ENCODE measurements at regions not wholly inside any gene's neighbourhood (a gene's known extent, or its start where the extent isn't known, plus 50 kb on each side); places are given as distances from the start of the nearest gene placed in this dataset.

GRCh38 chr12:84596266-84596665 is 316.3 kb downstream of the SLC6A15 start:
- Histone ChIP-seq H3K9me3 (ENCODE audit: control insufficient read depth in 3 of 3, low read length in 3 of 3) (no peaks in the 10 kb centered on the region), H3K9ac (ENCODE audit: low read depth in 1 of 3, low read length in 3 of 3) (no peak overlapping the region), H3K4me1 (ENCODE audit: control insufficient read depth in 3 of 3, insufficient read depth in 3 of 3, low read length in 3 of 3) (no peaks in the 10 kb centered on the region), H3K27ac (ENCODE audit: low read depth, low read length) (no peak overlapping the region), H3K36me3 (ENCODE audit: control insufficient read depth in 3 of 3, insufficient read depth in 3 of 3, low read length in 3 of 3) (no peaks in the 10 kb centered on the region), H3K27me3 (ENCODE audit: control insufficient read depth in 3 of 3, insufficient read depth in 3 of 3, low read length in 3 of 3) (no peaks in the 10 kb centered on the region), H3K4me3 (ENCODE audit: low read length in 3 of 3) (no peak overlapping the region)

GRCh38 chr12:84594157-84594556 is 318.4 kb downstream of the SLC6A15 start:
- no peaks in the 10 kb centered on the region for H3K27me3 ChIP-seq (ENCODE audit: control insufficient read depth in 3 of 3, insufficient read depth in 3 of 3, low read length in 3 of 3)
- H3K9me3 ChIP-seq (ENCODE audit: control insufficient read depth in 3 of 3, low read length in 3 of 3), result no peaks in the 10 kb centered on the region
- H3K27ac ChIP-seq (ENCODE audit: low read depth, low read length), result no peak overlapping the region
- no peaks in the 10 kb centered on the region for H3K4me1 ChIP-seq (ENCODE audit: control insufficient read depth in 3 of 3, insufficient read depth in 3 of 3, low read length in 3 of 3)
- H3K4me3 ChIP-seq (ENCODE audit: low read length in 3 of 3), result no peak overlapping the region
- H3K9ac ChIP-seq (ENCODE audit: low read depth in 1 of 3, low read length in 3 of 3), result no peak overlapping the region
- H3K36me3 ChIP-seq (ENCODE audit: control insufficient read depth in 3 of 3, insufficient read depth in 3 of 3, low read length in 3 of 3), result no peaks in the 10 kb centered on the region

- no peaks in the 10 kb centered on the region for H3K4me1 ChIP-seq (ENCODE audit: control insufficient read depth in 3 of 3, insufficient read depth in 3 of 3, low read length in 3 of 3)
- no peaks in the 10 kb centered on the region for H3K36me3 ChIP-seq (ENCODE audit: control insufficient read depth in 3 of 3, insufficient read depth in 3 of 3, low read length in 3 of 3)
- H3K27ac ChIP-seq (ENCODE audit: low read depth, low read length), result no peak overlapping the region
- no peaks in the 10 kb centered on the region for H3K27me3 ChIP-seq (ENCODE audit: control insufficient read depth in 3 of 3, insufficient read depth in 3 of 3, low read length in 3 of 3)
- H3K9ac ChIP-seq (ENCODE audit: low read depth in 1 of 3, low read length in 3 of 3), result no peak overlapping the region
- H3K4me3 ChIP-seq (ENCODE audit: low read length in 3 of 3), result no peak overlapping the region
- H3K9me3 ChIP-seq (ENCODE audit: control insufficient read depth in 3 of 3, low read length in 3 of 3), result no peaks in the 10 kb centered on the region
Observed at GRCh38 chr12:84585776-84586395, 326.7 kb downstream of the SLC6A15 start.

GRCh38 chr12:84572196-84572595 is 340.4 kb downstream of the SLC6A15 start:
- Histone ChIP-seq H3K4me1 (ENCODE audit: control insufficient read depth in 3 of 3, insufficient read depth in 3 of 3, low read length in 3 of 3) (no peaks in the 10 kb centered on the region), H3K36me3 (ENCODE audit: control insufficient read depth in 3 of 3, insufficient read depth in 3 of 3, low read length in 3 of 3) (no peaks in the 10 kb centered on the region), H3K27ac (ENCODE audit: low read depth, low read length) (no peak overlapping the region)

GRCh38 chr12:84562331-84562730 is 350.3 kb downstream of the SLC6A15 start:
- Histone ChIP-seq H3K4me3 (ENCODE audit: low read length in 3 of 3) (no peak overlapping the region), H3K27ac (ENCODE audit: low read depth, low read length) (no peak overlapping the region), H3K27me3 (ENCODE audit: control insufficient read depth in 3 of 3, insufficient read depth in 3 of 3, low read length in 3 of 3) (no peaks in the 10 kb centered on the region), H3K9me3 (ENCODE audit: control insufficient read depth in 3 of 3, low read length in 3 of 3) (no peaks in the 10 kb centered on the region), H3K36me3 (ENCODE audit: control insufficient read depth in 3 of 3, insufficient read depth in 3 of 3, low read length in 3 of 3) (no peaks in the 10 kb centered on the region), H3K4me1 (ENCODE audit: control insufficient read depth in 3 of 3, insufficient read depth in 3 of 3, low read length in 3 of 3) (no peaks in the 10 kb centered on the region), H3K9ac (ENCODE audit: low read depth in 1 of 3, low read length in 3 of 3) (no peak overlapping the region)

More at GRCh38 chr12:84572196-84572595, 340.4 kb downstream of the SLC6A15 start:
- H3K27me3 ChIP-seq (ENCODE audit: control insufficient read depth in 3 of 3, insufficient read depth in 3 of 3, low read length in 3 of 3), result no peaks in the 10 kb centered on the region
- H3K4me3 ChIP-seq (ENCODE audit: low read length in 3 of 3), result no peak overlapping the region
- H3K9ac ChIP-seq (ENCODE audit: low read depth in 1 of 3, low read length in 3 of 3), result no peak overlapping the region
- H3K9me3 ChIP-seq (ENCODE audit: control insufficient read depth in 3 of 3, low read length in 3 of 3), result peaks cover 0 to 2% (median 0%) of the 10 kb centered on the region in 3 donors

GRCh38 chr12:84561351-84561750 is 351.2 kb downstream of the SLC6A15 start:
- H3K4me3 ChIP-seq (ENCODE audit: low read length in 3 of 3), result no peak overlapping the region
- H3K36me3 ChIP-seq (ENCODE audit: control insufficient read depth in 3 of 3, insufficient read depth in 3 of 3, low read length in 3 of 3), result no peaks in the 10 kb centered on the region

GRCh38 chr12:84554199-84554723 is 358.3 kb downstream of the SLC6A15 start:
- no peaks in the 10 kb centered on the region for H3K27me3 ChIP-seq (ENCODE audit: control insufficient read depth in 3 of 3, insufficient read depth in 3 of 3, low read length in 3 of 3)
- H3K36me3 ChIP-seq (ENCODE audit: control insufficient read depth in 3 of 3, insufficient read depth in 3 of 3, low read length in 3 of 3), result no peaks in the 10 kb centered on the region
- H3K9me3 ChIP-seq (ENCODE audit: control insufficient read depth in 3 of 3, low read length in 3 of 3), result no peaks in the 10 kb centered on the region
- H3K27ac ChIP-seq (ENCODE audit: low read depth, low read length), result no peak overlapping the region
- no peak overlapping the region for H3K9ac ChIP-seq (ENCODE audit: low read depth in 1 of 3, low read length in 3 of 3)
- no peaks in the 10 kb centered on the region for H3K4me1 ChIP-seq (ENCODE audit: control insufficient read depth in 3 of 3, insufficient read depth in 3 of 3, low read length in 3 of 3)
- no peak overlapping the region for H3K4me3 ChIP-seq (ENCODE audit: low read length in 3 of 3)

More at GRCh38 chr12:84561351-84561750, 351.2 kb downstream of the SLC6A15 start:
- no peak overlapping the region for H3K9ac ChIP-seq (ENCODE audit: low read depth in 1 of 3, low read length in 3 of 3)
- H3K4me1 ChIP-seq (ENCODE audit: control insufficient read depth in 3 of 3, insufficient read depth in 3 of 3, low read length in 3 of 3), result no peaks in the 10 kb centered on the region
- H3K27ac ChIP-seq (ENCODE audit: low read depth, low read length), result no peak overlapping the region
- no peaks in the 10 kb centered on the region for H3K9me3 ChIP-seq (ENCODE audit: control insufficient read depth in 3 of 3, low read length in 3 of 3)
- H3K27me3 ChIP-seq (ENCODE audit: control insufficient read depth in 3 of 3, insufficient read depth in 3 of 3, low read length in 3 of 3), result no peaks in the 10 kb centered on the region

GRCh38 chr12:84553331-84554117 is 359.1 kb downstream of the SLC6A15 start:
- Histone ChIP-seq H3K27ac (ENCODE audit: low read depth, low read length) (no peak overlapping the region), H3K27me3 (ENCODE audit: control insufficient read depth in 3 of 3, insufficient read depth in 3 of 3, low read length in 3 of 3) (no peaks in the 10 kb centered on the region), H3K4me1 (ENCODE audit: control insufficient read depth in 3 of 3, insufficient read depth in 3 of 3, low read length in 3 of 3) (no peaks in the 10 kb centered on the region), H3K4me3 (ENCODE audit: low read length in 3 of 3) (no peak overlapping the region), H3K9ac (ENCODE audit: low read depth in 1 of 3, low read length in 3 of 3) (no peak overlapping the region), H3K36me3 (ENCODE audit: control insufficient read depth in 3 of 3, insufficient read depth in 3 of 3, low read length in 3 of 3) (no peaks in the 10 kb centered on the region), H3K9me3 (ENCODE audit: control insufficient read depth in 3 of 3, low read length in 3 of 3) (no peaks in the 10 kb centered on the region)

- H3K4me1 ChIP-seq (ENCODE audit: control insufficient read depth in 3 of 3, insufficient read depth in 3 of 3, low read length in 3 of 3), result no peaks in the 10 kb centered on the region
- no peaks in the 10 kb centered on the region for H3K36me3 ChIP-seq (ENCODE audit: control insufficient read depth in 3 of 3, insufficient read depth in 3 of 3, low read length in 3 of 3)
- no peaks in the 10 kb centered on the region for H3K9me3 ChIP-seq (ENCODE audit: control insufficient read depth in 3 of 3, low read length in 3 of 3)
Observed at GRCh38 chr12:84551373-84551772, 361.2 kb downstream of the SLC6A15 start.

GRCh38 chr12:84550518-84550917 is 362.1 kb downstream of the SLC6A15 start:
- H3K9me3 ChIP-seq (ENCODE audit: control insufficient read depth in 3 of 3, low read length in 3 of 3), result no peaks in the 10 kb centered on the region
- H3K4me1 ChIP-seq (ENCODE audit: control insufficient read depth in 3 of 3, insufficient read depth in 3 of 3, low read length in 3 of 3), result no peaks in the 10 kb centered on the region
- no peak overlapping the region for H3K9ac ChIP-seq (ENCODE audit: low read depth in 1 of 3, low read length in 3 of 3)
- no peak overlapping the region for H3K27ac ChIP-seq (ENCODE audit: low read depth, low read length)
- no peak overlapping the region for H3K4me3 ChIP-seq (ENCODE audit: low read length in 3 of 3)
- no peaks in the 10 kb centered on the region for H3K27me3 ChIP-seq (ENCODE audit: control insufficient read depth in 3 of 3, insufficient read depth in 3 of 3, low read length in 3 of 3)
- H3K36me3 ChIP-seq (ENCODE audit: control insufficient read depth in 3 of 3, insufficient read depth in 3 of 3, low read length in 3 of 3), result no peaks in the 10 kb centered on the region

More at GRCh38 chr12:84551373-84551772, 361.2 kb downstream of the SLC6A15 start:
- Histone ChIP-seq H3K27ac (ENCODE audit: low read depth, low read length) (no peak overlapping the region), H3K27me3 (ENCODE audit: control insufficient read depth in 3 of 3, insufficient read depth in 3 of 3, low read length in 3 of 3) (no peaks in the 10 kb centered on the region), H3K4me3 (ENCODE audit: low read length in 3 of 3) (no peak overlapping the region), H3K9ac (ENCODE audit: low read depth in 1 of 3, low read length in 3 of 3) (no peak overlapping the region)
